SK-N-SH (cell line): ENCODE measurements at regions not wholly inside any gene's neighbourhood (a gene's known extent, or its start where the extent isn't known, plus 50 kb on each side); places are given as distances from the start of the nearest gene placed in this dataset.

Source experiments
- CTCF ChIA-PET: fragments of 300-600, 350-600 bp; formaldehyde crosslinking; extraction: SDS; loops from one replicate; lab custom pipeline; 2021; lab: Yijun Ruan, JAX
- POLR2A ChIA-PET: fragments of 350-600 bp; sonication (Branson Sonifier 250); formaldehyde crosslinking; extraction: SDS; loops from one replicate; lab custom pipeline; 2020; ENCODE audit warnings: antibody characterized with exemption, inconsistent platforms; lab: Yijun Ruan, JAX
- DNase-seq: peaks from one replicate; pipeline ENCODE4 v3.0.0; 2012
- H2AFZ ChIP-seq: fragments of 200-600 bp; sonication (generic); 2 replicates; pipeline ENCODE4 v1.8.1; 2016; ENCODE audit warnings: antibody characterized with exemption, mild to moderate bottlenecking, low read depth
- H3F3A ChIP-seq: fragments of 200-600 bp; sonication (generic); replicated peaks from 2 replicates; pipeline ENCODE3; 2016; ENCODE audit warnings: antibody characterized with exemption, mild to moderate bottlenecking; ENCODE audit not compliant: insufficient read depth
- H3K27ac ChIP-seq, 2 experiments: fragments of 200-500 bp in 1 of 2; fragments of 200-600 bp in 1 of 2; sonication (Bioruptor generic) in 1 of 2; sonication (generic), shearing (Covaris generic) in 1 of 2; 2 replicates each; pipeline versions ENCODE4 v1.5.1 to v1.6.1; 2014 to 2016; ENCODE audit warnings: low read depth in 2 of 2, inconsistent platforms in 1 of 2, low read length in 1 of 2, mild to moderate bottlenecking in 1 of 2, mixed read lengths in 1 of 2
- H3K27me3 ChIP-seq: fragments of 200-600 bp; sonication (generic), shearing (Covaris generic); 2 replicates; pipeline ENCODE4 v1.6.1; 2016; ENCODE audit warnings: mixed run types; ENCODE audit not compliant: insufficient read depth
- H3K36me3 ChIP-seq, 2 experiments: fragments of 200-500 bp in 1 of 2; fragments of 200-600 bp in 1 of 2; sonication (Bioruptor generic) in 1 of 2; sonication (generic) in 1 of 2; replicated peaks in 1 of 2; 2 replicates each; pipeline versions ENCODE3 to v1.5.1; 2014 to 2016; ENCODE audit warnings: low read length in 1 of 2, mild to moderate bottlenecking in 1 of 2; ENCODE audit not compliant: insufficient read depth in 2 of 2, control insufficient read depth in 1 of 2
- H3K4me1 ChIP-seq, 2 experiments: fragments of 200-500 bp in 1 of 2; fragments of 200-600 bp in 1 of 2; sonication (Bioruptor generic) in 1 of 2; sonication (generic), shearing (Covaris generic) in 1 of 2; 2 replicates each; pipeline versions ENCODE4 v1.5.1 to v1.6.1; 2014 to 2016; ENCODE audit warnings: low read depth in 1 of 2, low read length in 1 of 2, mixed run types in 1 of 2; ENCODE audit not compliant: insufficient read depth in 2 of 2, control insufficient read depth in 1 of 2
- H3K4me2 ChIP-seq: fragments of 200-600 bp; sonication (generic), shearing (Covaris generic); 2 replicates; pipeline ENCODE4 v1.6.1; 2017; ENCODE audit warnings: mixed run types
- H3K4me3 ChIP-seq, 2 experiments: fragments of 200-500 bp in 1 of 2; fragments of 200-600 bp in 1 of 2; sonication (Bioruptor generic) in 1 of 2; sonication (generic), shearing (Covaris generic) in 1 of 2; 2 replicates each; pipeline versions ENCODE4 v1.5.1 to v1.8.1; 2014 to 2016; ENCODE audit warnings: low read depth in 2 of 2, inconsistent platforms in 1 of 2, low read length in 1 of 2, mild to moderate bottlenecking in 1 of 2, mixed read lengths in 1 of 2, moderate library complexity in 1 of 2
- H3K79me2 ChIP-seq: fragments of 200-600 bp; sonication (generic); 2 replicates; pipeline ENCODE4 v1.8.1; 2017; ENCODE audit warnings: mild to moderate bottlenecking; ENCODE audit not compliant: insufficient read depth
- H3K9ac ChIP-seq: fragments of 200-600 bp; sonication (generic); 2 replicates; pipeline ENCODE4 v1.6.1; 2017; ENCODE audit warnings: mixed run types
- H3K9me2 ChIP-seq: fragments of 200-600 bp; sonication (generic); 2 replicates; pipeline ENCODE4 v1.6.1; 2017; ENCODE audit warnings: mixed run types
- H3K9me3 ChIP-seq: fragments of 200-600 bp; sonication (generic); 2 replicates; pipeline ENCODE4 v1.6.1; 2017; ENCODE audit warnings: mixed run types, mild to moderate bottlenecking, moderate library complexity
- H4K20me1 ChIP-seq: fragments of 200-600 bp; sonication (generic); 2 replicates; pipeline ENCODE4 v1.6.1; 2017; ENCODE audit warnings: mild to moderate bottlenecking, mixed run types; ENCODE audit not compliant: insufficient read depth
- CHD2 ChIP-seq: fragments of 150-350 bp; IDR thresholded peaks from 2 replicates; pipeline ENCODE4 v1.6.1; 2018; ENCODE audit warnings: low read length; ENCODE audit not compliant: partially characterized antibody
- EP300 ChIP-seq, 2 experiments: IDR thresholded peaks; 2 replicates each; pipeline versions ENCODE4 v1.4.0 to v1.6.1; 2012; ENCODE audit warnings: borderline replicate concordance in 1 of 2, low read depth in 1 of 2, low read length in 1 of 2
- FOXM1 ChIP-seq: IDR thresholded peaks from 2 replicates; pipeline ENCODE4 v1.4.0; 2012; ENCODE audit warnings: low read depth, mild to moderate bottlenecking
- GATA2 ChIP-seq: sonication (generic); formaldehyde crosslinking; IDR thresholded peaks from 2 replicates; pipeline ENCODE4 v1.5.0; 2020; ENCODE audit warnings: mild to moderate bottlenecking, missing genetic modification reagents
- MXI1 ChIP-seq: IDR thresholded peaks from 2 replicates; pipeline ENCODE4 v1.6.1; 2012; ENCODE audit warnings: mild to moderate bottlenecking, low read depth, low read length, improper control_type of control experiment
- NRF1 ChIP-seq: IDR thresholded peaks from 2 replicates; pipeline ENCODE4 v1.6.1; 2012; ENCODE audit warnings: low read depth, mild to moderate bottlenecking, low read length
- RFX5 ChIP-seq: IDR thresholded peaks from 2 replicates; pipeline ENCODE4 v1.6.1; 2012; ENCODE audit warnings: mild to moderate bottlenecking, improper control_type of control experiment, low read length
- SMC3 ChIP-seq: IDR thresholded peaks from 2 replicates; pipeline ENCODE4 v1.6.1; 2012; ENCODE audit warnings: low read depth, low read length, improper control_type of control experiment
- TCF12 ChIP-seq: IDR thresholded peaks from 2 replicates; pipeline ENCODE4 v1.4.0; 2012
- TEAD4 ChIP-seq: IDR thresholded peaks from 2 replicates; pipeline ENCODE4 v1.4.0; 2012; ENCODE audit warnings: mild to moderate bottlenecking, borderline replicate concordance; ENCODE audit not compliant: insufficient read depth
- USF1 ChIP-seq: IDR thresholded peaks from 2 replicates; pipeline ENCODE4 v1.4.0; 2012; ENCODE audit warnings: low read depth, borderline replicate concordance
- YY1 ChIP-seq: IDR thresholded peaks from 2 replicates; pipeline ENCODE4 v1.4.0; 2012; ENCODE audit warnings: low read depth, mild to moderate bottlenecking
- WGBS: methylation state at CpG from one replicate; pipeline ENCODE4 v1.1.6; 2017; ENCODE audit warnings: low lambda C conversion rate; 5-methylcytosine and 5-hydroxymethylcytosine counted together
- TF ChIP-seq, protein P1 (sequence below): IDR thresholded peaks from 2 replicates; pipeline ENCODE4 v1.6.1; 2012; ENCODE audit warnings: mild to moderate bottlenecking, low read depth, low read length, moderate library complexity
- TF ChIP-seq, protein P2 (sequence below): IDR thresholded peaks from 2 replicates; pipeline ENCODE4 v1.4.0; 2012; ENCODE audit warnings: low read depth, borderline replicate concordance
- TF ChIP-seq, protein P3 (sequence below): fragments of 150-350 bp; IDR thresholded peaks from 2 replicates; pipeline ENCODE4 v1.6.1; 2017; ENCODE audit warnings: antibody characterized with exemption, low read length, low read depth, borderline replicate concordance

- POLR2A ChIA-PET = no interaction called here
- Histone ChIP-seq H3F3A (no peaks in the 10 kb centered on the region), H3K4me2 (no peak overlapping the region), H3K27ac (no peak overlapping the region), H3K4me1 (no peaks in the 10 kb centered on the region), H3K9me2 (peaks cover 3% of the 10 kb centered on the region; the same call in 1 of the 2 replicates), H3K36me3 (no peaks in the 10 kb centered on the region), H3K9ac (no peak overlapping the region), H4K20me1 (no peaks in the 10 kb centered on the region), H2AFZ (no peak overlapping the region), H3K4me3 (no peak overlapping the region), H3K9me3 (no peaks in the 10 kb centered on the region), H3K79me2 (no peaks in the 10 kb centered on the region), H3K27me3 (no peaks in the 10 kb centered on the region)
- DNase-seq = no peak
- no peak for TF ChIP-seq USF1
- TF ChIP-seq NRF1 = no peak
- TF ChIP-seq, protein P1, sequence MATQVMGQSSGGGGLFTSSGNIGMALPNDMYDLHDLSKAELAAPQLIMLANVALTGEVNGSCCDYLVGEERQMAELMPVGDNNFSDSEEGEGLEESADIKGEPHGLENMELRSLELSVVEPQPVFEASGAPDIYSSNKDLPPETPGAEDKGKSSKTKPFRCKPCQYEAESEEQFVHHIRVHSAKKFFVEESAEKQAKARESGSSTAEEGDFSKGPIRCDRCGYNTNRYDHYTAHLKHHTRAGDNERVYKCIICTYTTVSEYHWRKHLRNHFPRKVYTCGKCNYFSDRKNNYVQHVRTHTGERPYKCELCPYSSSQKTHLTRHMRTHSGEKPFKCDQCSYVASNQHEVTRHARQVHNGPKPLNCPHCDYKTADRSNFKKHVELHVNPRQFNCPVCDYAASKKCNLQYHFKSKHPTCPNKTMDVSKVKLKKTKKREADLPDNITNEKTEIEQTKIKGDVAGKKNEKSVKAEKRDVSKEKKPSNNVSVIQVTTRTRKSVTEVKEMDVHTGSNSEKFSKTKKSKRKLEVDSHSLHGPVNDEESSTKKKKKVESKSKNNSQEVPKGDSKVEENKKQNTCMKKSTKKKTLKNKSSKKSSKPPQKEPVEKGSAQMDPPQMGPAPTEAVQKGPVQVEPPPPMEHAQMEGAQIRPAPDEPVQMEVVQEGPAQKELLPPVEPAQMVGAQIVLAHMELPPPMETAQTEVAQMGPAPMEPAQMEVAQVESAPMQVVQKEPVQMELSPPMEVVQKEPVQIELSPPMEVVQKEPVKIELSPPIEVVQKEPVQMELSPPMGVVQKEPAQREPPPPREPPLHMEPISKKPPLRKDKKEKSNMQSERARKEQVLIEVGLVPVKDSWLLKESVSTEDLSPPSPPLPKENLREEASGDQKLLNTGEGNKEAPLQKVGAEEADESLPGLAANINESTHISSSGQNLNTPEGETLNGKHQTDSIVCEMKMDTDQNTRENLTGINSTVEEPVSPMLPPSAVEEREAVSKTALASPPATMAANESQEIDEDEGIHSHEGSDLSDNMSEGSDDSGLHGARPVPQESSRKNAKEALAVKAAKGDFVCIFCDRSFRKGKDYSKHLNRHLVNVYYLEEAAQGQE = no peak
- WGBS = 2% methylated on average over 3 of the region's 3 CpGs
- CTCF ChIA-PET = no interaction called here
Observed at GRCh38 chr12:61362037-61362436, 898.2 kb upstream of the USP15 start.

GRCh38 chr12:61365001-61365400 is 895.2 kb upstream of the USP15 start:
- Histone ChIP-seq H3K4me1 (no peaks in the 10 kb centered on the region), H3K9ac (no peak overlapping the region), H3K36me3 (no peaks in the 10 kb centered on the region), H3K9me3 (no peaks in the 10 kb centered on the region), H3K4me3 (no peak overlapping the region), H3K4me2 (no peak overlapping the region)
- ChIA-PET CTCF (interaction anchor here (0.6 kb wide), 1 partner anchor 451 kb away, joined by 3 read pairs; no protein-coding TSS in a partner anchor), POLR2A (no interaction called here)
- WGBS = 0% methylated on average over 1 of the region's 1 CpG
- TF ChIP-seq TEAD4 (no peak), USF1 (no peak), GATA2 (CRISPR knock-in tag) (no peak), CHD2 (no peak), TCF12 (no peak), EP300 (IDR thresholded peaks at IDR 0.05; ENCODE audit: borderline replicate concordance in 1 of 2, low read depth in 1 of 2, low read length in 1 of 2) (no peak), YY1 (no peak), MXI1 (no peak), FOXM1 (no peak), RFX5 (no peak), SMC3 (no peak)
- TF ChIP-seq, protein P2, sequence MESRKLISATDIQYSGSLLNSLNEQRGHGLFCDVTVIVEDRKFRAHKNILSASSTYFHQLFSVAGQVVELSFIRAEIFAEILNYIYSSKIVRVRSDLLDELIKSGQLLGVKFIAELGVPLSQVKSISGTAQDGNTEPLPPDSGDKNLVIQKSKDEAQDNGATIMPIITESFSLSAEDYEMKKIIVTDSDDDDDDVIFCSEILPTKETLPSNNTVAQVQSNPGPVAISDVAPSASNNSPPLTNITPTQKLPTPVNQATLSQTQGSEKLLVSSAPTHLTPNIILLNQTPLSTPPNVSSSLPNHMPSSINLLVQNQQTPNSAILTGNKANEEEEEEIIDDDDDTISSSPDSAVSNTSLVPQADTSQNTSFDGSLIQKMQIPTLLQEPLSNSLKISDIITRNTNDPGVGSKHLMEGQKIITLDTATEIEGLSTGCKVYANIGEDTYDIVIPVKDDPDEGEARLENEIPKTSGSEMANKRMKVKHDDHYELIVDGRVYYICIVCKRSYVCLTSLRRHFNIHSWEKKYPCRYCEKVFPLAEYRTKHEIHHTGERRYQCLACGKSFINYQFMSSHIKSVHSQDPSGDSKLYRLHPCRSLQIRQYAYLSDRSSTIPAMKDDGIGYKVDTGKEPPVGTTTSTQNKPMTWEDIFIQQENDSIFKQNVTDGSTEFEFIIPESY = no peak
- TF ChIP-seq, protein P3, sequence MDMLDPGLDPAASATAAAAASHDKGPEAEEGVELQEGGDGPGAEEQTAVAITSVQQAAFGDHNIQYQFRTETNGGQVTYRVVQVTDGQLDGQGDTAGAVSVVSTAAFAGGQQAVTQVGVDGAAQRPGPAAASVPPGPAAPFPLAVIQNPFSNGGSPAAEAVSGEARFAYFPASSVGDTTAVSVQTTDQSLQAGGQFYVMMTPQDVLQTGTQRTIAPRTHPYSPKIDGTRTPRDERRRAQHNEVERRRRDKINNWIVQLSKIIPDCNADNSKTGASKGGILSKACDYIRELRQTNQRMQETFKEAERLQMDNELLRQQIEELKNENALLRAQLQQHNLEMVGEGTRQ = no peak
- TF ChIP-seq, all 33 proteins: peak for 0
- Histone ChIP-seq H3K27ac (no peak overlapping the region), H4K20me1 (no peaks in the 10 kb centered on the region), H3F3A (no peaks in the 10 kb centered on the region), H3K79me2 (no peaks in the 10 kb centered on the region), H3K9me2 (peaks cover 3% of the 10 kb centered on the region; the same call in 1 of the 2 replicates), H2AFZ (no peak overlapping the region), H3K27me3 (no peaks in the 10 kb centered on the region)
- no peak for DNase-seq
